ENCODE measurements at regions not wholly inside any gene's neighbourhood (a gene's known extent, or its start where the extent isn't known, plus 50 kb on each side); places are given as distances from the start of the nearest gene placed in this dataset.

- no peaks in the 10 kb centered on the region for H3K36me3 ChIP-seq
- intact Hi-C loops (cut with DNase I; ENCODE audit: low total_unique reads), result no loop called here
- H3K4me1 ChIP-seq, result no peaks in the 10 kb centered on the region
- in situ Hi-C loops (cut with MboI; ENCODE audit: low pct_ligation_motif_present in 1 of 4, low pct_unique_long_range_greater_than_20kb in 1 of 4, low sequenced_read_pairs in 3 of 4), result no loop called here
- no peaks in the 10 kb centered on the region for H3K9me3 ChIP-seq
- H3K27me3 ChIP-seq, result no peaks in the 10 kb centered on the region
- DNase-seq, result no peak
- no peak overlapping the region for H3K27ac ChIP-seq
- no peak overlapping the region for H3K4me3 ChIP-seq
- TF ChIP-seq POLR2A (IDR thresholded peaks at IDR 0.05), result no peak
- no peak for TF ChIP-seq EP300 (IDR thresholded peaks at IDR 0.05; ENCODE audit: low read depth)
- TF ChIP-seq CTCF (IDR thresholded peaks at IDR 0.05), result no peak
- TF ChIP-seq POLR2AphosphoS5 (IDR thresholded peaks at IDR 0.05), result no peak
Measured at GRCh38 chr11:109511598-109511997, 89.6 kb downstream of the C11orf87 start.

GRCh38 chr11:109512249-109512648, 90.3 kb downstream of the C11orf87 start:
- Histone ChIP-seq H3K9me3 (no peaks in the 10 kb centered on the region), H3K4me1 (no peaks in the 10 kb centered on the region), H3K4me3 (no peak overlapping the region), H3K27ac (no peak overlapping the region), H3K27me3 (no peaks in the 10 kb centered on the region), H3K36me3 (no peaks in the 10 kb centered on the region)
- 80 to 81% methylated on average over 1 of the region's 1 CpG for WGBS, 2 donors (ENCODE audit: low coverage in 1 of 2)
- TF ChIP-seq EP300 (IDR thresholded peaks at IDR 0.05; ENCODE audit: low read depth) (no peak), CTCF (IDR thresholded peaks at IDR 0.05) (no peak), POLR2AphosphoS5 (IDR thresholded peaks at IDR 0.05) (no peak), POLR2A (IDR thresholded peaks at IDR 0.05) (no peak)
- DNase-seq, result no peak
- in situ Hi-C loops (cut with MboI; ENCODE audit: low pct_ligation_motif_present in 1 of 4, low pct_unique_long_range_greater_than_20kb in 1 of 4, low sequenced_read_pairs in 3 of 4) (no loop called here), intact Hi-C loops (cut with DNase I; ENCODE audit: low total_unique reads) (no loop called here)

- intact Hi-C loops (cut with DNase I; ENCODE audit: low total_unique reads) (no loop called here), in situ Hi-C loops (cut with MboI; ENCODE audit: low pct_ligation_motif_present in 1 of 4, low pct_unique_long_range_greater_than_20kb in 1 of 4, low sequenced_read_pairs in 3 of 4) (no loop called here)
- 30% methylated on average over 2 of the region's 2 CpGs; no CpG with 5 or more reads in 1 of the 2 donors for WGBS, 2 donors (ENCODE audit: low coverage in 1 of 2)
Measured at GRCh38 chr11:109512680-109513079, 90.7 kb downstream of the C11orf87 start.

DNA sequence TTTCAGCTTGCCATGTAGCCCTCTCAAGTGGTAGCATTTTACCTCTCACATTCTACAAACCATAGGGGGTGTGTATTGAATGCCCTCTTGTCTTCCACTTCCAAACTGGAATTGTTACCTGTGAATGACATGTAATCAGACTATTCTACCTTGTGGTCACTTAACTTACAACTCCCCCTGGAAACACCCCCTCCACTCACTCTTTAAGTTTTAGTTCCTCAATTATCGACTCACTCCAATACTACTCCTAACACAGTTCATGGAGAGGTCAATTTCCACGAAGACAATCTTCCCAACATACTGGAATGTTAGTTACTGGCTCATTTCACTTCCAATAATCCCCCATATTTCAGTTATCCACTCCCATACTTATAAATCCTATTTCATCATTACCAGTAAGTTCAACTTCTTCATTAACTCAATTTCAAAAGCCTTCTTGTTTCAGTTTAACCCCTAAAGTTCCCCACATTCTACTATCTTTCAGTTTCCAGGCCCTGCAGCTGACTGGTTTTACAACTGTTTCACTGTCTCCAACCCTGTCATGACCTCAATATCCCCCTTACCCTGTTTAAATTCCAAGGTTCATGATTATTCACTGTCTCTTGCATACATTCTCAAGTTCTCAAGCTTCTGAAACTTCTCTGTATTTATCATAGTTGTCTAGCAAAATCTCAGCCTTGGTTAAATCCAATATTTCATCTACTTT, 92.5 kb downstream of the C11orf87 start:
- intact Hi-C loops (cut with DNase I; ENCODE audit: low total_unique reads), result no loop called here
- in situ Hi-C loops (cut with MboI; ENCODE audit: low pct_ligation_motif_present in 1 of 4, low pct_unique_long_range_greater_than_20kb in 1 of 4, low sequenced_read_pairs in 3 of 4), result no loop called here
- Histone ChIP-seq H3K9me3 (no peaks in the 10 kb centered on the region), H3K4me1 (no peaks in the 10 kb centered on the region), H3K4me3 (no peak overlapping the region), H3K27ac (no peak overlapping the region), H3K27me3 (no peaks in the 10 kb centered on the region), H3K36me3 (no peaks in the 10 kb centered on the region)
- 44 to 52% methylated on average over 2 of the region's 2 CpGs for WGBS, 2 donors (ENCODE audit: low coverage in 1 of 2)
- no peak for TF ChIP-seq CTCF (IDR thresholded peaks at IDR 0.05)
- TF ChIP-seq EP300 (IDR thresholded peaks at IDR 0.05; ENCODE audit: low read depth), result no peak
- no peak for TF ChIP-seq POLR2AphosphoS5 (IDR thresholded peaks at IDR 0.05)
- no peak for TF ChIP-seq POLR2A (IDR thresholded peaks at IDR 0.05)
- DNase-seq, result no peak

More at GRCh38 chr11:109512680-109513079, 90.7 kb downstream of the C11orf87 start:
- no peak overlapping the region for H3K4me3 ChIP-seq
- H3K36me3 ChIP-seq, result no peaks in the 10 kb centered on the region
- H3K27me3 ChIP-seq, result no peaks in the 10 kb centered on the region
- H3K4me1 ChIP-seq, result no peaks in the 10 kb centered on the region
- no peak for DNase-seq
- H3K27ac ChIP-seq, result no peak overlapping the region
- TF ChIP-seq POLR2AphosphoS5 (IDR thresholded peaks at IDR 0.05) (no peak), CTCF (IDR thresholded peaks at IDR 0.05) (no peak), POLR2A (IDR thresholded peaks at IDR 0.05) (no peak), EP300 (IDR thresholded peaks at IDR 0.05; ENCODE audit: low read depth) (no peak)
- no peaks in the 10 kb centered on the region for H3K9me3 ChIP-seq
